ENCODE measurements at regions not wholly inside any gene's neighbourhood (a gene's known extent, or its start where the extent isn't known, plus 50 kb on each side); places are given as distances from the start of the nearest gene placed in this dataset.

- TF ChIP-seq CTCF (IDR thresholded peaks at IDR 0.05): no peak
- TF ChIP-seq POLR2A (IDR thresholded peaks at IDR 0.05): no peak
Measured at GRCh38 chr2:60097298-60097697, 456.2 kb downstream of the BCL11A start.

Measured in transverse colon (tissue), 3 donors.